ENCODE measurements at regions not wholly inside any gene's neighbourhood (a gene's known extent, or its start where the extent isn't known, plus 50 kb on each side); places are given as distances from the start of the nearest gene placed in this dataset.

DNA sequence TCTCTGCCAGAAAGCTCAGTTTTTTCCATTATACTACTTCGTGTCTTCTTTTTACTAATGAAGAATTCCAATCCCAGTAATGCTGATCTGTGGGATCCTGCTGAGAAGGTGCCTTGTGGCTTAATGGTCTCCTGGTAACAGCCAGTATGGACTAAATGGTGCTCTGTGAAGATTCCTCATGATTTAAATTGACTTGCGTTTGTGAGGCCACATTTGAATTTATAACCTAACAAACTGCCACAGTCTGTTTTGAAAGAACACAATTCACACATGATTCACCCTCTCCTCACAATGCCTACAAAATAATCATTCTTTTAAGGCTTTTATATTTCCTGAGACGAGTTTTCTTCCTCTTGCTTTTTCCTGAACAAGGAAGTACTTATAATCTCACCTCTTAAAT lies 140.0 kb downstream of the MBL2 start:
- ChIA-PET CTCF (interaction anchor here (0.9 to 1.0 kb wide), 2 partner anchors 9 to 156 kb away, joined by 3 read pairs; no protein-coding TSS in a partner anchor), POLR2A (interaction anchor here (0.5 kb wide), 1 partner anchor 313 kb away, joined by 3 read pairs; no protein-coding TSS in a partner anchor)
- TF ChIP-seq, protein P1, sequence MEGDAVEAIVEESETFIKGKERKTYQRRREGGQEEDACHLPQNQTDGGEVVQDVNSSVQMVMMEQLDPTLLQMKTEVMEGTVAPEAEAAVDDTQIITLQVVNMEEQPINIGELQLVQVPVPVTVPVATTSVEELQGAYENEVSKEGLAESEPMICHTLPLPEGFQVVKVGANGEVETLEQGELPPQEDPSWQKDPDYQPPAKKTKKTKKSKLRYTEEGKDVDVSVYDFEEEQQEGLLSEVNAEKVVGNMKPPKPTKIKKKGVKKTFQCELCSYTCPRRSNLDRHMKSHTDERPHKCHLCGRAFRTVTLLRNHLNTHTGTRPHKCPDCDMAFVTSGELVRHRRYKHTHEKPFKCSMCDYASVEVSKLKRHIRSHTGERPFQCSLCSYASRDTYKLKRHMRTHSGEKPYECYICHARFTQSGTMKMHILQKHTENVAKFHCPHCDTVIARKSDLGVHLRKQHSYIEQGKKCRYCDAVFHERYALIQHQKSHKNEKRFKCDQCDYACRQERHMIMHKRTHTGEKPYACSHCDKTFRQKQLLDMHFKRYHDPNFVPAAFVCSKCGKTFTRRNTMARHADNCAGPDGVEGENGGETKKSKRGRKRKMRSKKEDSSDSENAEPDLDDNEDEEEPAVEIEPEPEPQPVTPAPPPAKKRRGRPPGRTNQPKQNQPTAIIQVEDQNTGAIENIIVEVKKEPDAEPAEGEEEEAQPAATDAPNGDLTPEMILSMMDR (IDR thresholded peaks at IDR 0.05; ENCODE audit: insufficient read depth, low read depth, low read length): no peak
- H3K36me3 ChIP-seq (ENCODE audit: control insufficient read depth, insufficient read depth, low read length): no peaks in the 10 kb centered on the region
- no peak overlapping the region for H3K4me3 ChIP-seq (ENCODE audit: low read depth, low read length)
- no peaks in the 10 kb centered on the region for H3K27me3 ChIP-seq (ENCODE audit: control insufficient read depth, insufficient read depth, low read length)
- no peak for DNase-seq (ENCODE audit: low read depth)

DNA sequence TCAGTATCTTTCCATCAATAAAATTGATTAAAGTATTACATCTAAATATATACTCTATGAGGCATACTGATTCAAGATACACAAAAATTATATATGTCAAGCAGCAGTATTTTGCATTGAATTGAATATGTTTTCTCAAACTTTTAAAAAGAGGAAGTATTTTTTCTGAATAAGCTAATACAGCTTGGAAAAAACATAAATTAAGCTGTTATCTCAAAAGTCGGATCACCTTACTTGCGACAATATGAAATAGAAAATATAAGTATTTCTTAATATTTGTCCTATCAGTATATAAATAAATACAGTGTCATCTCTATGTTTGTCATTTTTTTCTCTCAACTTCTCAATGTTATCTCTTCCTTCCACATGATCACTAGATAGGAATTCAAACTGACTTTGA lies 139.3 kb downstream of the MBL2 start:
- ChIA-PET POLR2A (no interaction called here), CTCF (no interaction called here)
- TF ChIP-seq, protein P1 (IDR thresholded peaks at IDR 0.05; ENCODE audit: insufficient read depth, low read depth, low read length): no peak
- H3K27me3 ChIP-seq (ENCODE audit: control insufficient read depth, insufficient read depth, low read length): no peaks in the 10 kb centered on the region
- H3K4me3 ChIP-seq (ENCODE audit: low read depth, low read length): no peak overlapping the region
- no peak for DNase-seq (ENCODE audit: low read depth)
- no peaks in the 10 kb centered on the region for H3K36me3 ChIP-seq (ENCODE audit: control insufficient read depth, insufficient read depth, low read length)

DNA sequence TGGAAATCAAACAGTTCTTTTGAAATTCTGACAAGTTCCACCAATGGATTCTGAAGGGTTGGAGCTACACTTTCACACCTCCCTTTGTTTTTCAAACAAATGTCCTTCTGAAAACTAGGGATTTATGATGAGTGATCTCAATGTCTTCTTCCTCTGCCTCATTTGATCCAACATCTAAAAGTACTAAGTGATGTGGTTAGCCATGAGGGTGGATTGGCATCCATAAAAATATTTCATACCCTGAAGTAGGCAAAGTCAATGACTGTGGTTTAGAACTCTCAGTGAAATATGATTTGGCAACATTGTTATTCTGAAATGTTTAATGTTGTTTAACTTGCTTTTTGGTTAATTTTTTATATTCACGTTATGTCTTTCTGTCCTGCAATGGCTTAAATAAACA lies 136.9 kb downstream of the MBL2 start:
- H3K36me3 ChIP-seq (ENCODE audit: control insufficient read depth, insufficient read depth, low read length): no peaks in the 10 kb centered on the region
- no peaks in the 10 kb centered on the region for H3K27me3 ChIP-seq (ENCODE audit: control insufficient read depth, insufficient read depth, low read length)
- POLR2A ChIA-PET: no interaction called here
- CTCF ChIA-PET: interaction anchor here (0.9 to 2.7 kb wide), 2 partner anchors 9 to 69 kb away, joined by 3 to 14 read pairs; no protein-coding TSS in a partner anchor
- TF ChIP-seq, protein P1 (IDR thresholded peaks at IDR 0.05; ENCODE audit: insufficient read depth, low read depth, low read length): no peak
- no peak overlapping the region for H3K4me3 ChIP-seq (ENCODE audit: low read depth, low read length)
- no peak for DNase-seq (ENCODE audit: low read depth)

DNA sequence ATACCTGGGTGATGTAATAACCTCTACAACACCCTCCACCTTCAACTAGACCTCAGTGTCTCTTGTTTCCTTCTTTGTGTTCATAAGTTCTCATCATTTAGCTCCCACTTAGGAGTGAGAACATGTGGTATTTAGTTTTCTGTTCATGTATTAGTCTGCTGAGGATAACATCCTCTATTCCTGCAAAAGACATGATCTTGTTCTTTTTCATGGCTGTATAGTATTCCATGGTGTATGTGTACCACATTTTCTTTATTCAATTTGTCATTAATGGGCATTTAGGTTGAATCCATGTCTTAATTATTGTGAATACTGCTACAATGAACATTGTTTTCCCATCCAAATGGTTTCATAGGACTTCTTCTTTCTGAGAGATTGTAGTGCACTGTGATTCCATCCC lies 135.7 kb downstream of the MBL2 start:
- Histone ChIP-seq H3K36me3 (ENCODE audit: control insufficient read depth, insufficient read depth, low read length) (no peaks in the 10 kb centered on the region), H3K27me3 (ENCODE audit: control insufficient read depth, insufficient read depth, low read length) (no peaks in the 10 kb centered on the region), H3K4me3 (ENCODE audit: low read depth, low read length) (no peak overlapping the region)
- DNase-seq (ENCODE audit: low read depth): no peak
- ChIA-PET POLR2A (no interaction called here), CTCF (interaction anchor here (0.6 to 2.7 kb wide), 2 partner anchors 8 to 101 kb away, joined by 3 to 14 read pairs; no protein-coding TSS in a partner anchor)
- TF ChIP-seq, protein P1 (IDR thresholded peaks at IDR 0.05; ENCODE audit: insufficient read depth, low read depth, low read length): no peak

DNA sequence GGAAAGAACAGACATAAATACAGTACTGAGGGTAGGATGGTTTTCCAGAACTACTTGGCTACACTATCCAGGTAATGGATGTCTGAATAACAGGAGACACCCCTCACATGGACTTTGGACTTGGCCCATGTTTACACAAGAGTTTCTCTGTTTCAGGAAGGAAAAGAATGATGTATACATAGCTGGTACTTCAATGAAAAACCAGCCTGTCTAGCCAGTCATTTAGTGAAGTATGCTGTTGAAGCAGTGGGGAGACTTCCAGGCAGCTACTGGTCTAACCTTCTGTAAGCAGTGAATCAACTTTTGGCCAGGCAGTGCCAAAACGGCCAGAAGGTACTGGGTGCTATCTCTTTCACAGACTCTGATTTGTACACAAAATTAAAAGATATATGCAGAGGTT lies 135.0 kb downstream of the MBL2 start:
- no peaks in the 10 kb centered on the region for H3K36me3 ChIP-seq (ENCODE audit: control insufficient read depth, insufficient read depth, low read length)
- CTCF ChIA-PET: no interaction called here

More for the DNA sequence above, 135.0 kb downstream of the MBL2 start:
- TF ChIP-seq, protein P1 (IDR thresholded peaks at IDR 0.05; ENCODE audit: insufficient read depth, low read depth, low read length): no peak
- Histone ChIP-seq H3K27me3 (ENCODE audit: control insufficient read depth, insufficient read depth, low read length) (no peaks in the 10 kb centered on the region), H3K4me3 (ENCODE audit: low read depth, low read length) (no peak overlapping the region)
- POLR2A ChIA-PET: no interaction called here
- DNase-seq (ENCODE audit: low read depth): no peak
